ENCODE measurements at regions not wholly inside any gene's neighbourhood (a gene's known extent, or its start where the extent isn't known, plus 50 kb on each side); places are given as distances from the start of the nearest gene placed in this dataset.

- Histone ChIP-seq H3K4me3 (ENCODE audit: control extremely low read depth in 1 of 5, extremely low read depth in 1 of 5, insufficient read depth in 1 of 5, low read depth in 2 of 5, low read length in 4 of 5) (no peak overlapping the region), H3K9me3 (ENCODE audit: control extremely low read depth in 1 of 3, control insufficient read depth in 2 of 3, insufficient read depth in 1 of 3, low read length in 2 of 3) (peaks cover 0 to 8% (median 7%) of the 10 kb centered on the region in 3 donors), H3K27me3 (replicated peaks in 1 of 4; ENCODE audit: control extremely low read depth in 1 of 4, control insufficient read depth in 3 of 4, insufficient read depth in 4 of 4, low read length in 3 of 4) (peaks cover 0 to 3% (median 0%) of the 10 kb centered on the region in 4 experiments), H4K20me1 (ENCODE audit: control insufficient read depth, insufficient read depth, low read length, poor library complexity, severe bottlenecking) (no peaks in the 10 kb centered on the region), H3K4me2 (replicated peaks; ENCODE audit: low read depth, low read length, poor library complexity, severe bottlenecking) (no peak overlapping the region), H3K27ac (ENCODE audit: low read length in 2 of 2) (no peak overlapping the region), H3K4me1 (ENCODE audit: control insufficient read depth in 2 of 2, insufficient read depth in 2 of 2, low read length in 2 of 2) (no peaks in the 10 kb centered on the region), H3K9ac (ENCODE audit: low read length) (no peak overlapping the region), H3K79me2 (ENCODE audit: control insufficient read depth, insufficient read depth, low read length) (no peaks in the 10 kb centered on the region), H2AFZ (ENCODE audit: insufficient read depth, low read depth, low read length, poor library complexity, severe bottlenecking) (no peak overlapping the region), H3K36me3 (replicated peaks in 1 of 2; ENCODE audit: control extremely low read depth in 1 of 2, control insufficient read depth in 1 of 2, extremely low read depth in 1 of 2, insufficient read depth in 2 of 2, low read length in 1 of 2) (no peaks in the 10 kb centered on the region)
- intact Hi-C loops (cut with micrococcal nuclease): no loop called here
- H3K4me1 Mint-ChIP-seq: no peaks in the 10 kb centered on the region
- ChIA-PET POLR2A (no interaction called here), CTCF (no interaction called here)
- no peaks in the 10 kb centered on the region for H3K9me3 Mint-ChIP-seq (ENCODE audit: insufficient read depth)
- H3K4me3 Mint-ChIP-seq: no peak overlapping the region
- H3K27ac Mint-ChIP-seq: no peak overlapping the region
- TF ChIP-seq EZH2 (IDR thresholded peaks at IDR 0.05; ENCODE audit: borderline replicate concordance, insufficient read depth, low read depth, low read length, poor library complexity, severe bottlenecking) (no peak), CTCF (IDR thresholded peaks at IDR 0.05) (no peak)
- 100% methylated on average over 2 of the region's 3 CpGs for WGBS (ENCODE audit: insufficient coverage)
- no peak for ATAC-seq (ENCODE audit: low read depth)
- no peaks in the 10 kb centered on the region for H3K27me3 Mint-ChIP-seq
- DNase-seq: no peak
Observed at GRCh38 chr2:142778289-142778688, 99.2 kb upstream of the KYNU start.

GRCh38 chr2:142777742-142778141 lies 99.7 kb upstream of the KYNU start:
- Mint-ChIP-seq H3K4me1 (no peaks in the 10 kb centered on the region), H3K4me3 (no peak overlapping the region), H3K27me3 (no peaks in the 10 kb centered on the region), H3K9me3 (ENCODE audit: insufficient read depth) (no peaks in the 10 kb centered on the region), H3K27ac (no peak overlapping the region)
- no peaks in the 10 kb centered on the region for H4K20me1 ChIP-seq (ENCODE audit: control insufficient read depth, insufficient read depth, low read length, poor library complexity, severe bottlenecking)
- ChIA-PET CTCF (no interaction called here), POLR2A (no interaction called here)
- H3K4me3 ChIP-seq (ENCODE audit: control extremely low read depth in 1 of 5, extremely low read depth in 1 of 5, insufficient read depth in 1 of 5, low read depth in 2 of 5, low read length in 4 of 5): no peak overlapping the region
- no peak for DNase-seq
- no peak overlapping the region for H3K4me2 ChIP-seq (replicated peaks; ENCODE audit: low read depth, low read length, poor library complexity, severe bottlenecking)
- no peaks in the 10 kb centered on the region for H3K36me3 ChIP-seq (replicated peaks in 1 of 2; ENCODE audit: control extremely low read depth in 1 of 2, control insufficient read depth in 1 of 2, extremely low read depth in 1 of 2, insufficient read depth in 2 of 2, low read length in 1 of 2)
- H3K79me2 ChIP-seq (ENCODE audit: control insufficient read depth, insufficient read depth, low read length): no peaks in the 10 kb centered on the region
- peaks cover 0 to 3% (median 0%) of the 10 kb centered on the region in 4 experiments for H3K27me3 ChIP-seq (replicated peaks in 1 of 4; ENCODE audit: control extremely low read depth in 1 of 4, control insufficient read depth in 3 of 4, insufficient read depth in 4 of 4, low read length in 3 of 4)
- H3K9me3 ChIP-seq (ENCODE audit: control extremely low read depth in 1 of 3, control insufficient read depth in 2 of 3, insufficient read depth in 1 of 3, low read length in 2 of 3): peaks cover 0 to 8% (median 7%) of the 10 kb centered on the region in 3 donors
- no peak overlapping the region for H2AFZ ChIP-seq (ENCODE audit: insufficient read depth, low read depth, low read length, poor library complexity, severe bottlenecking)
- WGBS (ENCODE audit: insufficient coverage): no CpG with 5 or more reads among the region's 2 CpGs
- ATAC-seq (ENCODE audit: low read depth): no peak
- TF ChIP-seq EZH2 (IDR thresholded peaks at IDR 0.05; ENCODE audit: borderline replicate concordance, insufficient read depth, low read depth, low read length, poor library complexity, severe bottlenecking) (no peak), CTCF (IDR thresholded peaks at IDR 0.05) (no peak)
- intact Hi-C loops (cut with micrococcal nuclease): no loop called here
- no peak overlapping the region for H3K27ac ChIP-seq (ENCODE audit: low read length in 2 of 2)
- no peak overlapping the region for H3K9ac ChIP-seq (ENCODE audit: low read length)
- no peaks in the 10 kb centered on the region for H3K4me1 ChIP-seq (ENCODE audit: control insufficient read depth in 2 of 2, insufficient read depth in 2 of 2, low read length in 2 of 2)

Data from B cell (primary cell).